Endothelial cell of umbilical vein (primary cell): ENCODE measurements at regions not wholly inside any gene's neighbourhood (a gene's known extent, or its start where the extent isn't known, plus 50 kb on each side); places are given as distances from the start of the nearest gene placed in this dataset.

ENCODE experiments used
- POLR2A ChIP-seq: IDR thresholded peaks from 2 replicates; pipeline ENCODE4 v1.6.1; 2012; ENCODE audit warnings: low read depth, mild to moderate bottlenecking, control low read depth, low read length
- TF ChIP-seq, protein P1 (sequence below), 2 donors: IDR thresholded peaks; 1 replicate in 1 of 2; 2 replicates in 1 of 2; pipeline ENCODE4 v1.5.1; 2011; ENCODE audit warnings: low read length in 2 of 2, mild to moderate bottlenecking in 2 of 2, moderate library complexity in 2 of 2, control low read depth in 1 of 2, inconsistent platforms in 1 of 2, low read depth in 1 of 2; ENCODE audit not compliant: insufficient read depth in 1 of 2; ENCODE audit errors: extremely low read depth in 1 of 2

DNA sequence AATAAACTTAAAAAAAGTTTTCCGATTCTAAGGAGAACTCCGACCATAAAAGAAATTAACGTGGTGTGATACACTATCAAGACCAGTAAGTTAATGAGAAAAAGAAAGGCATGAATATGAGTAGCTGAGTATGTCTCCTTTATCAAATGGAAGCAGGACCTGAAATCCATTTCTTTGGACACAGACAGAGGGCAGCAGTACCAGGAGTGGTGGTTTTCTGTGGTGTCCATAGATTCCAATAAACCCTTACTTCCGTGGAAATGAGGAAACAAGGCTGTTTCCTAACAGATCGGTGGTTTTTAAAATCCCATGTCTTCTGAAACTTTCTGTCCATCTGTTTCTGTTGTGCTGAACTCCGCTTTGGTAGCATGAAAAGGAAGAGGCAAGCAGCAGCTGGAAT is 128.5 kb upstream of the TSPAN5 start:
- TF ChIP-seq, protein P1, sequence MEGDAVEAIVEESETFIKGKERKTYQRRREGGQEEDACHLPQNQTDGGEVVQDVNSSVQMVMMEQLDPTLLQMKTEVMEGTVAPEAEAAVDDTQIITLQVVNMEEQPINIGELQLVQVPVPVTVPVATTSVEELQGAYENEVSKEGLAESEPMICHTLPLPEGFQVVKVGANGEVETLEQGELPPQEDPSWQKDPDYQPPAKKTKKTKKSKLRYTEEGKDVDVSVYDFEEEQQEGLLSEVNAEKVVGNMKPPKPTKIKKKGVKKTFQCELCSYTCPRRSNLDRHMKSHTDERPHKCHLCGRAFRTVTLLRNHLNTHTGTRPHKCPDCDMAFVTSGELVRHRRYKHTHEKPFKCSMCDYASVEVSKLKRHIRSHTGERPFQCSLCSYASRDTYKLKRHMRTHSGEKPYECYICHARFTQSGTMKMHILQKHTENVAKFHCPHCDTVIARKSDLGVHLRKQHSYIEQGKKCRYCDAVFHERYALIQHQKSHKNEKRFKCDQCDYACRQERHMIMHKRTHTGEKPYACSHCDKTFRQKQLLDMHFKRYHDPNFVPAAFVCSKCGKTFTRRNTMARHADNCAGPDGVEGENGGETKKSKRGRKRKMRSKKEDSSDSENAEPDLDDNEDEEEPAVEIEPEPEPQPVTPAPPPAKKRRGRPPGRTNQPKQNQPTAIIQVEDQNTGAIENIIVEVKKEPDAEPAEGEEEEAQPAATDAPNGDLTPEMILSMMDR (IDR thresholded peaks at IDR 0.05; ENCODE audit: extremely low read depth in 1 of 2, insufficient read depth in 1 of 2, low read depth in 1 of 2, low read length in 2 of 2), result no peak
- no peak for TF ChIP-seq POLR2A
